ENCODE measurements at regions not wholly inside any gene's neighbourhood (a gene's known extent, or its start where the extent isn't known, plus 50 kb on each side); places are given as distances from the start of the nearest gene placed in this dataset.

DNA sequence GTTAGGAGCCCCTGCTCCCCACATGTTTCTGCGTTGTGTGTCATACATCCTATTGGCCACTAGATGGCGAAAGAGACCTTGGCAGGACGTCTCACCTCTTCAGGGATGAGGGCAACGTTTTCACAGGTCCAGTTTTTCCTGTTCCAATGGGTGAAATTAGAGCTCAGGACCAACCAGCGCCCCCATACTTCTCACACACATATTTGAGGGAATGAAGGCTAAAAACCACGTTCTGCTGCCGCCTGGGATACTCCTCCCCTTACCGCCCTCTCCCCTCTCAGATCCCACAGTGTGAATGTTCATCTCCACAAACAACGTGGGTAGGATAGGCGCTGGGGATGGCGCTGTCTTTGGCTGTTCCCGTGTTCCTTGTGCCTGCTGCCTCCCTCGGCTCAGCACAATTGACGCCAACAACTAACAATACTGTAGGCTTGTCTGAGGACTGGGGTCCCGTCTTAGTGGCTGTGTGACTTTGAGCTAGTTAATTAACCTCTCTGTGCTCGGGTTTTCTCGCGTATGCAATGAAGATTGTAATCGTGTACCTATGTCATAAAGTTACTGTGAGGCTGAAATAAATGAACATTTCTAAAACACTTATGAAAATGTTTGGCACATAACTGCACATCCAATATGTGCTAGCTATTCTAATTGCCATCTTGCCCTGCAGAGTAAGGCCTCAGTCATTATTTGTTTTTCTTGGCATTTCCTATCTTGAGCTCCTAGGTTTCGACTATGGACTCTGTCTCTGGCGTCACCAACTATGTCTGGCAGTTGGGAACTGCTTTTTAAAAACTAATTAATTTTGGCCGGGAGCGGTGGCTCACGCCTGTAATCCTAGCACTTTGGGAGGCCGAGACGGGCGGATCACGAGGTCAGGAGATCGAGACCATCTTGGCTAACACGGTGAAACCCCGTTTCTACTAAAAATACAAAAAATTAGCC, 181.3 kb upstream of the STK26 start:
- TF ChIP-seq, protein P1, sequence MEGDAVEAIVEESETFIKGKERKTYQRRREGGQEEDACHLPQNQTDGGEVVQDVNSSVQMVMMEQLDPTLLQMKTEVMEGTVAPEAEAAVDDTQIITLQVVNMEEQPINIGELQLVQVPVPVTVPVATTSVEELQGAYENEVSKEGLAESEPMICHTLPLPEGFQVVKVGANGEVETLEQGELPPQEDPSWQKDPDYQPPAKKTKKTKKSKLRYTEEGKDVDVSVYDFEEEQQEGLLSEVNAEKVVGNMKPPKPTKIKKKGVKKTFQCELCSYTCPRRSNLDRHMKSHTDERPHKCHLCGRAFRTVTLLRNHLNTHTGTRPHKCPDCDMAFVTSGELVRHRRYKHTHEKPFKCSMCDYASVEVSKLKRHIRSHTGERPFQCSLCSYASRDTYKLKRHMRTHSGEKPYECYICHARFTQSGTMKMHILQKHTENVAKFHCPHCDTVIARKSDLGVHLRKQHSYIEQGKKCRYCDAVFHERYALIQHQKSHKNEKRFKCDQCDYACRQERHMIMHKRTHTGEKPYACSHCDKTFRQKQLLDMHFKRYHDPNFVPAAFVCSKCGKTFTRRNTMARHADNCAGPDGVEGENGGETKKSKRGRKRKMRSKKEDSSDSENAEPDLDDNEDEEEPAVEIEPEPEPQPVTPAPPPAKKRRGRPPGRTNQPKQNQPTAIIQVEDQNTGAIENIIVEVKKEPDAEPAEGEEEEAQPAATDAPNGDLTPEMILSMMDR (IDR thresholded peaks at IDR 0.05; ENCODE audit: low read length): peak; percentile 87
- TF ChIP-seq EZH2phosphoT487 (IDR thresholded peaks at IDR 0.05; ENCODE audit: low read length): no peak
- TF ChIP-seq EZH2 (optimal IDR thresholded peaks at IDR 0.05; ENCODE audit: low read depth, low read length): no peak
